SHP77 (cell line): ENCODE measurements at regions not wholly inside any gene's neighbourhood (a gene's known extent, or its start where the extent isn't known, plus 50 kb on each side); places are given as distances from the start of the nearest gene placed in this dataset.
"Not testable (repeated sequence)": the region's sequence is repeated elsewhere in the genome, so short reads cannot be mapped to it uniquely, and the experiment has no call there.

ENCODE experiments used
- DNase-seq, 2 experiments: peaks; one replicate each; lab custom pipeline; 2025; lab: John Stamatoyannopoulos, UW

DNA sequence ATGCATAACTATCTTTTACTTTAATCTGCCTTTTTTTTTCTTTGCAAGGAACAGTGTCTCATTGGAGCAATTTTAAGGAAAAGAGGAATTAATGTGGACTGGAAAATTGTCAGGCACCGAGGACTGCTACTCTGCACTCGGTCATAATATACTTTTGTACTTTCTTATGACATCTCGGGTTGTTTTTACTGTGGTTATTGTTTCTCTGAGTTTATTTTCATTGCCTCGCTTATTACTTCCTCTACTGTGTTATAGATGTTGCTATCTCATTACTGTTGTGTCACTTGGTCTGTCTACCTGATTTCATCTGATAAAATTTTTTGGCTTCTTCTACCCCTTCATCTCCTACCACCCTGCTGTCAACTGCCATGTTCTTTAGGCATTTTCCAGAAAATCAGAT is 213.5 kb upstream of the POU1F1 start:
- no peak for DNase-seq

DNA sequence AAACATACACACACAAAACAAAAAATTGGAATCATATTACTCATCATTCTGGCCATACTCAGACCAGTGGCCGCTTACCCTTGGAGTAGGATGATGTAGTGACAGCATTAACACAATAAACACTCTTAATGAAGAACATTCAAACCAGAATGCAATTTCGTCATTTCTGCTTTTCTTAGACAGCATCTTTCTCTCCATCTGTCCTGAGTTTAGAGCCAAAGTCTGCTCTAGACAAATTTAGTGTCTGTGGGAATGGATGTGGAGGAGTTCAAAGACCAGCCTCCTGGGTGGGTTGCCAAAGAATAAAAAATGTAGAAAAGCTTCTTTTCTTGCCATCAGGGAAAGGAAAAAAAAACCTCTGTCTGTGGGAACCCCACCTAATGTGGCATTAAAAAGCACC is 212.4 kb upstream of the POU1F1 start:
- no peak for DNase-seq

DNA sequence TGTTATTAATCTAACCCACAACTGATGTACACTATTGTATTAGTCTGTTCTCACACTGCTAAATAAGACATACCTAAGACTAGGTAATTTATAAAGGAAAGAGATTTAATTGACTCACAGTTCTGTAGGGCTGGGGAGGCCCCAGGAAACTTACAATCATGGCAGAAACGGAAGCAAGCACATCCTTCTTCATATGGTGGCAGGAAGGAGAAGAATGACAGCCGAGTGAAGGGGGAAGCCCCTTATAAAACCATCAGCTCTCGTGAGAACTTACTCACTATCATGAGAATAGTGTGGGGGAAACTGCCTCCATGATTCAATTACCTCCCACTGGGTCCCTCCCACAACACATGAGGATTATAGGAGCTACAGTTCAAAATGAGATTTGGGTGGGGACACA is 210.3 kb upstream of the POU1F1 start:
- not testable (repeated sequence) for DNase-seq

DNA sequence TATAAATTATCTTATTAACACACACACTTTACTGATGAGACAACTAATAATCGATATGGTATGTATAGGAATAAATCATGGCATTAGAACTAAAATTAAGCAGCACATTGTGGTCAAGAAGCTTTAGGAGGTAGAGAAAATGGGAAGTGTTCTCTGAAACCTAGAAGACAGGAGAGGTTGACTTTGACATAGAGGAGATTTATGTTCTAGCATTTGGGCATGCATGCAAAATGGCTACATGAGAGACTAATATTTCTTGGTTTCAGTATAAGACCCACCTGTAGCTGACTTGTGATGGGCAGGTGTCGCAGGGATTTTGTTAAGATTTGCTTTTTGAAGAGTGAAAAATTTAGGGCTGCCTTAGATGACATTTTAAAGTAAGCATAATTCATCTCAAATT is 209.7 kb upstream of the POU1F1 start:
- DNase-seq = no peak

DNA sequence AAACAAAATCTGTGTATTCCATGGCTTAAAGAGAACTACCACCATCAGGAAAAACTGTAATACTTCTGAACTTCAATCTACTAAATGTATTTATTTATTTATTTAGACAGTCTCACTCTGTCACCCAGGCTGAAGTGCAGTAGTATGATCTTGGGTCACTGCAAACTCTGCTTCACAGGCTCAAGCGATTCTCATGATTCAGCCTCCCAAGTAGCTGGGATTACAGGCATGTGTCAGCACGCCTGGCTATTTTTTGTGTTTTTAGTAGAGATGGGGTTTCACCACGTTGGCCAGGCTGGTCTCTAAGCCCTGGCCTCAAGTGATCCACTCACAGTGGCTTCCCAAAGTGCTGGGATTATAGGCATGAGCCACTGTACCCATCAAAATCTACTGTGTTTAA is 202.3 kb upstream of the POU1F1 start:
- DNase-seq = no peak

DNA sequence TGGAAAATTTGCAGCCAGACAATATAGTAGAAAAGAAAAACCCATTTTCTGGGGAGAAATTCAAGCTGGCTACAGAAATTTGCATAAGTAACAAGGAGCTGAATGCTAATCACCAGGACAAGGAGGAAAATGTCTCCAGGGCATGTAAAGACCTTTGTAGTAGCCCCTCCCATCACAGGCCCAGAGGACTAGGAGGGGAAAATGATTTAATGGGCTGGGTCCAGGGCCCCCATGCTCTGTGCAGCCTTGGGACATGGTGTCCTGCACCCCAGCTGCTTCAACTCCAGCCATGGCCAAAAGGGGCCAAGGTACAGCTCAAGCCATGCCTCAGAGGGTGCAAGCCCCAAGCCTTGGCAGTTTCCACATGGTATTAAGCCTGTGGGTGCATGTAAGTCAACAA is 197.6 kb upstream of the POU1F1 start:
- no peak for DNase-seq

DNA sequence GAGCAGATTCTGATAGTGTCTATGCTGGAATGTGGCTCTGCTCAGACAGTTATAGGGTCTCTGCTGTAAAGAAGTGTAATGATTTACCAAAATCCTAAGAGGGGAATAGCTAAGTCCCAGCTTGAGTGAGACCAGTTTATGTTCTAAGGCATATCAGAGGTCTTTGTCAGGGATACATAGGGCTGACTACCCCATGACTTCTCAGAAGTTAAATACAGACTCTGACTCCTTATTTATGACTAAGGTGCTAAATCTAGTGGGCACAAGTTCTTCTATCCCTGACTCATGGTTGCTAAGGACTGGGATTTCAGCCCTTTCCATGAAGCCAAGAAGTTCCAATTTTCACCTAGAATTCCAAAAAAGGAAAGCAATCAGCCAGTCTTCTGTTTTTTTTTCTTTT is 192.6 kb upstream of the POU1F1 start:
- DNase-seq = no peak

DNA sequence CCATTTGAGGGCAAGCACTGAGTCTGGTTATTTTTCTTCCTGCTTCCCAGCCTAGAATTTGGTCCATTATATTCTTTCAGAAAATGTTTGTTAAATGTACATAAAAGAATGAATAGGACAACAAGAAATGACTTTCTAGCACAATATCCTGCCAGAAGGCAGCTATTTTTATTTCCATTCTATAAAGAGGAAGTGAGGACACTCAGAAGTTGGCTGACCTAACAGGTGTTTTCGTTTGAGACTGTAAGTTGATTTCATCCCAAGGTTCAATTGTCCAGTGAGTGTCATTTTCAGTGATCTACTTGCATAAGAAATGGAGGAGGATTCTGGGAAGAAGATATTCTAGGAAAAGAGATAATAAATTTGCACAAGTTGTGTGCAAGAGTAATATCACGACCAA is 191.9 kb upstream of the POU1F1 start:
- DNase-seq = no peak

DNA sequence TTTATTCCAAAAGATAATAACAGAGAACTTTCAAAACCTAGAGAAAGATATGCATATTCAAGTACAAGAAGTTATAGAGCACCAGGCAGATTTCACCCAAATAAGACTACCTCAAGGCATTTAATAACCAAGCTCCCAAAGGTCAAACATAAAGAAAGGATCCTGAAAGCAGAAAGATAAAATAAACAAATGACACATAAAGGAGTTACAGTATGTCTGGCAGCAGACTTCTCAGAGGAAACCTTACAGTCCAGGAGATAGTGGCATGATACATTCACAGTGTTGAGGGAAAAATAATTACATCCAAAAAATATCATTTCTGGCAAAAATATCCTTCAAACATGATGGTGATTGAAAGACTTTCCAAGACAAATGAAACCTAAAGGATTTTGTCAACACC is 185.8 kb upstream of the POU1F1 start:
- DNase-seq = no peak

DNA sequence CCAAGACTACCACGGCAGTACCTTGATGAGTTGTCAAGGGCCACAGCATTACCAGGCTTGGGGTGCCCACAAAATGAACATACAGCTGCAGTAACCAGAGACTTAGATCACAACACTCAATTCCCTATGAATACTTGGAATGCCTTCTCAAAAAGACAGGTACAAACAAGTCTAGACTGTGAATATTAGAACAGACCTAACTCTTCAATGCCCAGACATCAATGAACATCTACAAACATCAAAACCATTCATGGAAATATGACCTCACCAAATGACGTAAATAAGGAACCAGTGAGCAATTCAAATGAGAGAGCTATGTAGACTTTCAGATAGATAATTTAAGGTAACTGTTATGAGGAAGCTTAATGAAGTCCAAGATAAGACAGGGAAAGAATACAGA is 185.1 kb upstream of the POU1F1 start:
- no peak for DNase-seq

DNA sequence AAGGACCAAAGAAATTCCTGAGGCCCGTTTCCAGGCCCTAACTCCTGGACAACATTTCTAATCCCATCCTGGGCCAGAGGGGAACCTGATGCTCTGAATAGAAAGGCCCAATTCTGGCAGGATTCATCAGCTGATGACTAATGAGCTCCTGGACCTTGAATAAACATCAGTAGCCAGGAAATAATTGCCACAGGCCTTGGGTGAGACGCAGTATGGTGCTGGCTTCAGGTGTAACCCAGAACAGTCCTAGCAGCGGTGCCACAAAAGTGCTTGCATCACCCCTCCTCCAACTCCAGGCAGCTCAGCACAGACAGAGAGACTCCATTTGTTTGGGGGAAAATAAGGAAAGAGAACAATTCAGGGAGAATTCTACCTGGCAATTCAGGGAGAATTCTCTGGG is 184.7 kb upstream of the POU1F1 start:
- DNase-seq = no peak

DNA sequence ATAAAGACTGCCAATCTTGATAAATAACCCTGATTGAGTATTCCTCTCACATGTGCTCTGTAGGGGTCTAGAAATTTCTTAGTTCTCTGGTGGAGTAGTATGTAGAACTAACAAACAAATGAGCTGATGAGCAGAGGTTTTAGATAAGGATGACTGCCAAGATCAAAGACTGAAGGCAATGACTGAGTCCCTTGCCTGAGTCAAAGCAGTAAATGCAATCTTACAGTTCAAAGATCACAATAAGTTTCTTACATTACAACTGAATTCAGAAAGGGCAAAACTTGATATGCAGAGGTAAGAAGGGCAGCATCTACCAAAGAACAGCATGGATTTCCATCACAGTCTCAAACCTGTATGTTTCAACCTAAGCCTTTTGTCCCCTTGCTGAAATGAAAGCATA is 172.2 kb upstream of the POU1F1 start:
- no peak for DNase-seq

DNA sequence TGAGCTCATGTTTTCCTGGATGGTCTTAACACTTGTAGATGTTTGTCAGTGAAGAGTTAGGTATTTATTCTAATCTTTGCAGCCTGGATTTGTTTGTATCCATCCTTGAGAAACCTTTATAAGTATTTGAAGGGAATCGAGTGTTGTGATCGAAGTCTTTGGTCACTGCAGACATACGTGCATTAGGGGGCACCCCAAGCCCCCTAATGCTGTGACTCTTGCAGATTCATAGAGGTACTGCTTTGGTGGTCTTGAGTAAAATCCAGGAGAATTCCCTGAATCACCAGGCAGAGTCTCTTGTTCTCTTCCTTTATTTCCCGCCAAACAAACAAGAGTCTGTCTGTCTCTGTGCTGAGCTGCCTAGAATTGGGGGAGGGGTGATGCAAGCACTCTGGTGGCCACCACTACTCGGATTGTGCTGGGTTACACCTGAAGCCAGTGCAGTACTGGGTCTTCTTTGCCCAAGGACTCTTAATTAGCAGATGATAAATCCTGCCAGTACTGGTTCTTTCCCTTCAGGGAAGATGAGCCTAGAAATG is 170.5 kb upstream of the POU1F1 start:
- DNase-seq = no peak

DNA sequence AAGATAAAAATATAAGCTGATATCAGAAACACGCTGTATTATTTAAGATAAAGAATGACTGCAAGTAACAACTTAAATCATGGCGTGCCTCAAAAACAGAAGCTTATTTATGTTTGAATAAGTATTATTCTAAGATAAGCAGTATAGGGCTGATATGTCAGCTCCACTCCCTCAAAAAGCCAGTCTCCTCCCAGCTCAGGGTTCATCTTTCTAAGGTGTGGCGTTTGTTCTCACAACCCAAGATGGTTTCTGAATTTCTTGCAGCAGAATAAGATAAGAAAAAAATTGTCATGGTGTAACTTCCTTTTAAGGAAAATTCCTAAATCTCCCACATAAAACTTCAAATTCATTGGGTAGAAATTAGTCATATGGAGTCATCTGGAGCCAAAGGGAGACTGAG is 166.1 kb upstream of the POU1F1 start:
- no peak for DNase-seq

DNA sequence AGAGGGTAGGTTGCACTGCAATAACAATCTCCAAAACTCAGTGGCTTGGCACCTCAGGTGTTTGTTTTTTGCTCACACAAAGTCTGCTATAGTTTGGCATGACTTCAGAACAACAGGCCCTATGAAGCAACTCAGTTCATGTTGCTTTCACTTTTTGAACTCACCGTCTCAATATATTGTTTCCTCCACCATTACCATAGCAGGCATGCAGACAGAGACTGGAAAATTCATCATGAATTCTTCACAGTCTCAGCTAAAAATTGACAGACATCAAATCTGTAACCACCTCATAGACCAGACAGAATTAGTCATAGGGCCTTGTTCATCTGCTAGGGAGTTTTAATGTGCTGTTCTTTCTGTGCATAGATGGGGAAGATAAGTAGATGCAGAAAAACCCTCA is 161.4 kb upstream of the POU1F1 start:
- no peak for DNase-seq

DNA sequence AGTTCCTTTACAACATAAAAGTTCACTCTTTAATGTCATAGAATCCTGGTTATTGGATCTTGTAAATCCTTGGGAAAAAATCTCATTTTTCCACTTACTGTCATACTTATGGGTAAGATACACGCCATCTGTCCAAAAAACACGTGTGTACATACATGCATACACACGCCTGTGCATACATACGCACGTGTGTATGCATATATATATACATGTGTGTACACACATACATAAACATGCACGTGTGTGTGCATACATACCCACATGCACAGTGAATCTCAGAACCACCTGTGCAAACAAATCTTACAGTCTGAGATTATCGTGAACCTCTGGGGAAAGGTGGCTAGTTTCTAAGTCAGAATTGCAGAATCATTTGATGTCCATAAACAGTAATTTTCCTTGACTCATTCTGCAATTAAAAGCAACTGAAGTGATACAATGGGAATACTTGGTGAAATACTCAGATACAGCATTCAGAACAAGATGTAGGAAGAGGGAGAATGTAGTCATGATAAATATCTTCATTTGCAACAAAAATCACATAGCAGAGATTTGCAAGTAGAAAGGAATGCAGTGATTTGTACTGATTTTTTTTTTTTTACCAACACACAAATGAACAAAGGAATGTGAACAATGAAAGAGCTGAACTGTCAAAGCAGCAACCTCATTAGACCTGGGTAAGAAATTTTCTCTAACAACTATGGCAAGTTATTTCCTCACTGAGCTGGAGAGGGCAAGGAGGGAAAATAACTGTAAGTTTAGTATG is 160.6 kb upstream of the POU1F1 start:
- DNase-seq = no peak

DNA sequence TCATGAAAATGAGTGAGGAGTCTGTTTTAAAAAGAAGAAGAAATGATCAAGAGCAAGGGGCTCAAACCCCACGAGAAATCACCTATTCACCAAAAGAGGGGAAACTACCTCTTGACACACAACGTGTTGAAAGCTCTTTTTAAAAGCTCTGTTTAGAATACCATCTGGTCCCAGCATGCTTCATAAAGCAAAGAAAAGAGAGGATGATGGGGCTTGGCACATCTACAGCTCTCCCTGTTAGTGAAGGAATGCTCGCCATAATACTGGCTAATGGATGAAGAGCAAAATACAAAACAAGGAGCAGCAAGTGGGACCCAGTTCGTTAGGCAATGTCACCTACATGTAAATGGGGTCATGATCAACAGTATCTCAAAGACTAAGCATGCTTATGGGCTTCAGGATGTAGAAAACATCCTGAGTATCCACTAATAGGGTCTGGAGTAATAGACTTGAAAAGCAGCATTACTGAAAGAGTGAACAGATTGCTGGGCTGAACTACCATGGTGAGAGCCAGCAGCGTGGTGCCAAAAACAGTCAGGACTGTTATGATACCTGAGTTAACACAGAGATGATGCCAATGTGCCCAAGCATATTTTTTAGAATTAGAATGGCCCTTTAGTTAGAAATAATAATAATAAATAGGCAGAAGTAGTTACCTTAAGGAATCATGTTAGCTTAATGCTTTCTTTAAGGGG is 159.7 kb upstream of the POU1F1 start:
- no peak for DNase-seq

DNA sequence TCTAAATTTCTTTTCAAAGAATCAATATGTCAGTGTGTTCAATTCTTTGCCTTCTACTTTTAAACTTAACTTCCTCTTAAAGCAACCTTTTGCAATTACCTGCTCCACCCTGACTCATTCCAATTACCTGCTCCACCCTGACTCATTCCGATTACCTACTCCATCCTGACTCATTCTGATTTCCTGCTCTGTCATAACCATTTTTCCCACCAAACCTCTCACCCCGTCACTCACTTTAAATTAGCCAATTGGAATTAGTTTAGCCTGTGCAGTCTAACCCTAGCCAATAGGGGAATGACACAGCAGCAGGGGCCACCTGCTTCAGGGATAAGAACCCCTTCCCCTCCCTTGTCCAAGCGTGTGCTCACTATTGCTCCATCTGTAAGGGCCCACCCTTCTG is 157.1 kb upstream of the POU1F1 start:
- not testable (repeated sequence) for DNase-seq

DNA sequence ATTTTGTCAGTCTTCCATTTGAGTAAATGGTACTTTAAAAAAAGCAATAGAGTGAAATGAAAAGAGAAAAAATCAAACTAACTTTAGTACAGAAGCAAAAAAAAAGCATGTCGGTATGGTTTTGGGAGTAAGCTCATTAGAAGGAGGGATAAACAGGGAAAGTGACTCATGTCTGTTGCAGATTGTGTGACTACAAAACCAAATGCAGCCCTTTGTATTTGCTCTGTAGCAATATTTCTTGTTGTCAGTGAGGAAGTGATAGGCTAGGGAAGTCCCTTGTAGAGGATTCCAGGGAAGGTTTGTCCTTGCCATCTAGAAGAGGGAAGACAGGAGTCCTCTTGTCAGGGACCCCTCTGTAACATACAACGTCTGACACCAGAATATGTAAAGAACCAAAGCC is 150.5 kb upstream of the POU1F1 start:
- DNase-seq = no peak

DNA sequence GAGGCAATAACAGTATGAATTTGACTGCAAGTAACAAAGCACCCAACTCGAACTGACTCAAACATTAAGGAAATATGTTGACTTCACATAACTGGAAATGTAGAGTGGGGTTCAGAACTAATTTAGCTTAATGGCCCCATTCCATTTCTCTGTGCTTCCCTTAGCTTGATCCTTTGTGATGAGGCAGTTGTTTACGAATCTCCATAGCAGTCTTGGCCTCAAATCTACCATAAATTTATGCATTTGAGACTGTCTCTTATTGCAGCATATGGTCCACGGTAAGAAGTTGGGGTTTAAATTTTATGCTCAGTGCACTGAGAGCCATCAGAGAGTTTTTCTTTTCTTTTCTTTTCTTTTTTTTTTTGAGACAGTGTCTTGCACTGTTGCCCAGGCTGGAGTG is 148.7 kb upstream of the POU1F1 start:
- no peak for DNase-seq

DNA sequence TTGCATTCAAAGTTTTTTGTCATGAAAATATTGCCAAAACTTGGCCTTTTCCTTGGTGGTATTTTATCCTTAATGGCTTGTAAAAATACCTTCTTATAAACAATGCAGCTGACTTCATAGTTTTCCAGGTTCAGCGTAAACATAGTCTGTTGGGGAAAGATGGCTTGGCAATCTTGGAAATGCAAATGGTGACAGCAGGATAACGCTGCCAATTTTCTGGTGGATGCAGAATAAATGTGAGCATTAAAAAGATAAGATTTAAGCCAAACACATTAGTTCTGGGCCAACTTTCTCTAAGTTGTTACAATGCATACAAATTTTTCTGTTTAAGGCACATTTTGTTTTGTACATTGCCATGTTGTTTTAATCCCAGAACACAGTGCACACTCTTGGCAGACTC is 147.0 kb upstream of the POU1F1 start:
- no peak for DNase-seq

DNA sequence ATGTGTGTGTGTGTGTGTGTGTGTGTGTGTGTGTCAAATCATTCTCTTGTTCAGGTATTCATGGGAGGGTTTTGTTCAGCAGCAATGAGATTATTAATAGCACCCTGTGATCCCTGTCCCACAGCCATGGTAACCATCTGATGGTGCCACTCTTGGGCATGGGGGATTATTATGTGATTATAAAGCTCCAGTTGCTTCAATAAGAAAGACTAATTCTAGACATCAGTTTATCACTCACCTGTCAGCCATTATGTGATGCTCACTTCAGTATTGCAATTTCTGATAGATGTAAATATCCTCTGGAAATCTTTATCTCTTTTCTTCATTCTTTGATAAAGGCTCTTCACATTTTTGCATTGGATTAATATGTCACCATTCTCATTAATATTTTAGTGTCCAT is 145.9 kb upstream of the POU1F1 start:
- DNase-seq = no peak

DNA sequence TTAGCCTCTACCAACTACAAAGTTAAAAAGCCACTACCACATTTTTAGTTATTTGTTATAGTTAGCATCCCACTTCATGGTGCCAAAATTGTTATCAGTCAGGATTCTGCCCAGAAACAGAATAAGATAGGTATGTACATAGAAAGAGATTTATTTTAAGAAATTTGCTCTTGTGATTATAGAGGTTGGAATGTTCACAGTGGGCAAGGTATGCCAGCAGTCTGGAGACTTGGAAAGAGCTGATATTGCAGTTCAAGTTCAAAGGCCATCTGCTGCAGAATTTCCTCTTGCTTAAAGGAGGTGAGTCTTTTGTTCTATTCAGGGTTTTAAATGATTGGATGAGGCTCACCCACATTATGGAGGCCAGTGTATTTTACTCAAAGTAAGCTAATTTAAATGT is 143.8 kb upstream of the POU1F1 start:
- no peak for DNase-seq

DNA sequence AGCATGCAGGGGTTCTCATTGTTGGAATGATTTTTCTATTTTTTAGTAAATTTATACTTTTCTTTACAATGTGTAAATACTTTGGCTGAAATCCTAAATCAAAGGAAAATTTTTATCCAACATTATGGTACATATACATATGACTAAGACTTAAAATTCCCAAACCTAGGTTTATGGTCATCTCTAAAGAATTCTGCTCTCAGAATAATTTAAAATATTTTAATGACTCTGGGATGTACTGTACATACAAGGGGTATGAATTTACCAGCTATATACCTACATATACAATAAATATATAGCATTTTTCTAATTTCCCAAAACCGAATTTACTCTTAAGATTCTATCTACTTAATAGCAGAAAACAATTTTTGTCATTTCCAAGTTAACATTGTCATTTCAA is 137.9 kb upstream of the POU1F1 start:
- no peak for DNase-seq
